D721Med (cell line): ENCODE measurements at regions not wholly inside any gene's neighbourhood (a gene's known extent, or its start where the extent isn't known, plus 50 kb on each side); places are given as distances from the start of the nearest gene placed in this dataset.

Experiments used
- DNase-seq: peaks from one replicate; pipeline ENCODE4 v3.0.0; 2011; ENCODE audit warnings: low spot score; ENCODE audit not compliant: insufficient read length
- FAIRE-seq: peaks from 2 replicates; lab custom pipeline; 2011; peaks lifted over from hg19 to GRCh38; lab: Jason Lieb, UNC
- TF ChIP-seq, protein P1 (sequence below): IDR thresholded peaks from 2 replicates; pipeline ENCODE4 v1.5.1; 2012; ENCODE audit warnings: mild to moderate bottlenecking, control low read depth; ENCODE audit not compliant: insufficient read depth; ENCODE audit errors: missing control alignments

DNA sequence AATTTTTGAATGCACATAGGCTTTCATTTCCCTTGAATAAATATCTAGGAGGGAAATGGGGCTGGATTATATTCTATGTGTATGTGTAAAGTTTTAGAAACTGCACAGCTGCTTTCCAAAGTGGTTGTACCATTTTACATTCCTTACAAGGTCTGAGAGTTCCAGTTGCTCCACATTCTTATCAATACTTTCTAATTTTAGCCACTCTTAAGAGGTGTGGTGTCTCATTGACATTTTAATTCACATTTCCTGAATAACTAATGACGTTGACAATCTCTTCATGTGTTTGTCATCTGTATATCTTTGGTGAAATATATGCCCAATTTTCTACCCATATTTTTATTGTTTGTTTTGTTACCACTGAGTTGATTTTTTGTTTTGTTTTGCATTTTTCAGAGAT, 74.6 kb upstream of the VASH1 start:
- DNase-seq = no peak
- TF ChIP-seq, protein P1, sequence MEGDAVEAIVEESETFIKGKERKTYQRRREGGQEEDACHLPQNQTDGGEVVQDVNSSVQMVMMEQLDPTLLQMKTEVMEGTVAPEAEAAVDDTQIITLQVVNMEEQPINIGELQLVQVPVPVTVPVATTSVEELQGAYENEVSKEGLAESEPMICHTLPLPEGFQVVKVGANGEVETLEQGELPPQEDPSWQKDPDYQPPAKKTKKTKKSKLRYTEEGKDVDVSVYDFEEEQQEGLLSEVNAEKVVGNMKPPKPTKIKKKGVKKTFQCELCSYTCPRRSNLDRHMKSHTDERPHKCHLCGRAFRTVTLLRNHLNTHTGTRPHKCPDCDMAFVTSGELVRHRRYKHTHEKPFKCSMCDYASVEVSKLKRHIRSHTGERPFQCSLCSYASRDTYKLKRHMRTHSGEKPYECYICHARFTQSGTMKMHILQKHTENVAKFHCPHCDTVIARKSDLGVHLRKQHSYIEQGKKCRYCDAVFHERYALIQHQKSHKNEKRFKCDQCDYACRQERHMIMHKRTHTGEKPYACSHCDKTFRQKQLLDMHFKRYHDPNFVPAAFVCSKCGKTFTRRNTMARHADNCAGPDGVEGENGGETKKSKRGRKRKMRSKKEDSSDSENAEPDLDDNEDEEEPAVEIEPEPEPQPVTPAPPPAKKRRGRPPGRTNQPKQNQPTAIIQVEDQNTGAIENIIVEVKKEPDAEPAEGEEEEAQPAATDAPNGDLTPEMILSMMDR = no peak
- no peak for FAIRE-seq

DNA sequence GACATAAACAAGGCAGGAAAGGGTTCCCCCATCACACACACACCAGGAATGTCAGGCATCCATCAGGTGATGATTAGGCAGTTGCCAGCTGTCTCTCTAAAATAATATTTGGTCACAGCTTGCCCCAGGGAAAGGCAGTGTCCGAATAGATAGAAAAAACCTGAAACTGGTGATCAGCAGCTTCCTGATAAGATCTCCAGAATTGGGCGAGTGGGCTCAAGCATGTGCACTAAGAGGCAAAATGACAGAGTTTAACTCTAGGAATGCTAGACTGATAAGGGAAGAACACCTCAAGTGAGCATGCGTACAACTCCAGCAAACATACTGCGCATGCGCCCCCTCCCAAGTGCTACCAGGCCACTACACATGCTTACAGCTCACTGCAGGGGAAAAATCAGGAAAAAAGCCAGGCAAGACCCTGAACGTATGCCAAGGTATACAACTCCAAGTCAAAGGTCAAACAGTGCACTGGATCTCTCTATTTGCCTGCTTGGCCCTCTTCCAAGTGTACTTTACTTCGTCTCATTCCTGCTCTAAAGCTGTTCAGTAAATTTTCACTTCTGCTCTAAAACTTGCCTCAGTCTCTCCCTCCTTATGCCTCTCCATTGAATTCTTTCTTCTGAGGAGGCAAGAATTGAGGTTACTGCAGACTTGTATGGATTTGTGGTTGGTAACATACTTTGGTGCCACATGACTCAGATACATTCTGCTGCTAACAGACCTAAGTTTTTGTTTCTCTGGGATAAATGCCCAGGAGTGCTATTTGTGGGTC, 73.5 kb upstream of the VASH1 start:
- DNase-seq = no peak
- FAIRE-seq = no peak
- TF ChIP-seq, protein P1 = no peak

DNA sequence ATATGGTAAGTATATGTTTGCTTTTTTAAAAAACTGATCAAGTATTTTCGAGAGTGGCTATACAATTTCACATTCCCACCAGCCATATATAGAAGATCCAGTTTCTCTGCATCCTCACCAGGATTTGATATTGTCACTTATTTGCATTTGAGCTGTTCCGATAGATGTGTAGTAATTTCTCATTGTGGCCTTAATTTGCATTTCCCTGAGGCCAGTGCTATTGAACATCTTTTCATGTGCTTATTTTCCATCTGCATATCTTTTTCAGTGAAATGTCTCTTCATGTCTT, 72.9 kb upstream of the VASH1 start:
- TF ChIP-seq, protein P1 = no peak
- DNase-seq (no peak), FAIRE-seq (no peak)

DNA sequence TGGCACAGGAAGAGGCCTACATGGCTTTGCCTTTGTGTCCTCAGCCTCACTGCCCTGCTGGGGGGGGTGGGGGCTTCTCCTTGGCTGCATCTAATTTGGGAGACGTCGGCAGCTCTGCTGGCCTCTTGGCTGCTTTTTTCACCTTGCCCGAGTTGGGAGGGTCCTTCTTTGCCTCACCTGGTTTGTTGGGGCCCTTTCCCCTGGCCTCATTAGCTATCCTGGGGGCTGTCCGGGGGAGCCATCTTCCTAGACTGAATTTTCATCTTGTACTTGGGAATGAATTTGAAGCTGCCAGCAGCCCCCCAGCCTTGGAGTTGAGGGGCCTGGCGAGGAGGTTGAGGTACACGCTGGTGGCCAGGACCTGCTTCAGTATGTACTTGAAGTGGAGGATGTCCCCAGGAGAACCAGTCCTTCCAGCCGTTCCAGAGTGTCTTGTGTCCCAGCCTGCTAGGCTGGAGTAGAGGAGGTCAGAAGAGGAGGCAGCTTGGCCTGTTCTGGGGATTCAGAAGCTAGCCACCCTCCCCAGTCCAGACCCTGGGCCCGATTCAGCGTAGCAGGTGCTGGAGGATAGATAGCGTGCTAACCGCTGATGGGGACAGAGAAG, 70.7 kb upstream of the VASH1 start:
- TF ChIP-seq, protein P1 = no peak
- no peak for DNase-seq
- FAIRE-seq = no peak

DNA sequence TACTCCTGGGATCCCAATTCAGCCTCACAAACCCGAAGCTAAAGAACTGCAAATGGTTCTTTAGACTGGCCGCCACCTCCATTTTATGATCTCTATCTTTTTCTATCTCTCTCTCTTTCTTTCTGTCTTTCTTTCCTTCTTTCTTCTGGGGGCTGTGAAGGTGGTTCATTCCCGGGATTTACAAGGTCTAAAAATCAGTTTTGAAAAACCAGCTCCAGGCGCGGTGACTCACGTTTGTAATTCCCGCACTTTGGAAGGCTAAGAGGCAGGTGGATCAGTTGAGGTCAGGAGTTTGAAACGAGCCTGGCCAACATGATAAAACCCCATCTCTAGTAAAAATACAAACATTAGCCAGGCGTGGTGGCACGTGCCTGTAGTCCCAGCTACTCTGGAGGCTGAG, 67.2 kb upstream of the VASH1 start:
- FAIRE-seq = no peak
- TF ChIP-seq, protein P1 = no peak
- no peak for DNase-seq

DNA sequence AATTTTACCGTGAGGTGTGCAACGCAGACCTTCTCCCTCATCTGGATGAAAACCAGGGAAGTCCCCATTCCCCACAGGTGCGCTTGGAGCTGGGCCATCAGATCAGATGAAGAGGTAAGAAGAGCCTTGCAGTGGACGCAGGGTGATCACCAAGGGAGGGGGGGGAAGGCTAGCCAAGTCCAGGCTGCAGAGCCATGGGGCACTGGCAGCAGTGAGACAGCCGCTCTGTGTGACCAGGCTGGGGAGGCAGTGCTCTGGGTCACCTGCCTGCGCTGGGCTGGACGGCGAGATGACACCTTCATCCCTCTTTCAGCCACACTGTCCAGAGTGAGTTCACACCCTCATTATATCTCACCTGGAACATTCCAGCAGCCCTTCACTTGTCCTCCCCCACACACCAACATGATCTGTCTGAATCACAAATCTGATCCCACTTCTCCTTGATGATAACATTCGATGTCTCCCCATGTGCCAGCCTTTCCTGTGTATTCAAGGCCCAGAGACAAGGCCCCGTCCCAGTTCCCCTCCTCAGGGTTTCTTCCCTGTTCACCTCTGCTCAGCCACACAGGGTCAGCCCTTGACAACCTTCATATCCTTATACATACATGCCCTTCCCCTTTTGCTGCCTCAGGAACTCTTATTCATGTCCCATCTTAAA, 65.9 kb upstream of the VASH1 start:
- FAIRE-seq = no peak

More for the DNA sequence above, 65.9 kb upstream of the VASH1 start:
- TF ChIP-seq, protein P1 = no peak
- no peak for DNase-seq
